ENCODE measurements at regions not wholly inside any gene's neighbourhood (a gene's known extent, or its start where the extent isn't known, plus 50 kb on each side); places are given as distances from the start of the nearest gene placed in this dataset.
"Not testable (repeated sequence)": the region's sequence is repeated elsewhere in the genome, so short reads cannot be mapped to it uniquely, and the experiment has no call there.

DNA sequence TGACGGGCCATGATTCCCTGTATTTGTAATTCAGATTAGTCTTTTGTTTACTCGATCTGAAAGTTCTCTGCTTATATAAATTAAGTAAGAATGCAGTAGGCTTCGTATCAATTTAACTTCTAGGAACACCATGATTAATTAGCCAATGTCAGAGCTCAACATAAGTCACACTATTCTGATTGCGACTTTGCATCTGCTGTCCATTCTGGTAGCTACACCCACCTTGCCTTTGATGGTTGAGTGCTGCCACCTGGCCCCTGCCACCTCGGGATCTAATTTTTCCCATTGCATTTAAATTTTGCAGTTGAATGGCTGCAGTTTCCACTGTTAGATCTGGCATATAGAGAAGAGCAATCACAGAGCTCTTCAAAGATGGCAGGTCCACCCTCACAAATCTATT is 140.0 kb downstream of the LTN1 start:
- no peak for DNase-seq (ENCODE audit: low spot score)
- BruUV-seq (replicated peaks) = no TSS peak
- no peaks in the 10 kb centered on the region for H3K9me3 ChIP-seq (ENCODE audit: low read depth, low read length, poor library complexity, severe bottlenecking)
- no peaks in the 10 kb centered on the region for H3K27me3 ChIP-seq (replicated peaks; ENCODE audit: insufficient read depth, low read depth, low read length, poor library complexity)
- no peak overlapping the region for H3K4me3 ChIP-seq (ENCODE audit: low read depth, low read length, poor library complexity, severe bottlenecking)
- CTCF ChIA-PET = no interaction called here
- no peaks in the 10 kb centered on the region for H3K36me3 ChIP-seq (ENCODE audit: insufficient read depth, low read length, poor library complexity, severe bottlenecking)
- H3K4me1 ChIP-seq (ENCODE audit: insufficient read depth, low read length, poor library complexity, severe bottlenecking) = no peaks in the 10 kb centered on the region
- TF ChIP-seq, protein P1, sequence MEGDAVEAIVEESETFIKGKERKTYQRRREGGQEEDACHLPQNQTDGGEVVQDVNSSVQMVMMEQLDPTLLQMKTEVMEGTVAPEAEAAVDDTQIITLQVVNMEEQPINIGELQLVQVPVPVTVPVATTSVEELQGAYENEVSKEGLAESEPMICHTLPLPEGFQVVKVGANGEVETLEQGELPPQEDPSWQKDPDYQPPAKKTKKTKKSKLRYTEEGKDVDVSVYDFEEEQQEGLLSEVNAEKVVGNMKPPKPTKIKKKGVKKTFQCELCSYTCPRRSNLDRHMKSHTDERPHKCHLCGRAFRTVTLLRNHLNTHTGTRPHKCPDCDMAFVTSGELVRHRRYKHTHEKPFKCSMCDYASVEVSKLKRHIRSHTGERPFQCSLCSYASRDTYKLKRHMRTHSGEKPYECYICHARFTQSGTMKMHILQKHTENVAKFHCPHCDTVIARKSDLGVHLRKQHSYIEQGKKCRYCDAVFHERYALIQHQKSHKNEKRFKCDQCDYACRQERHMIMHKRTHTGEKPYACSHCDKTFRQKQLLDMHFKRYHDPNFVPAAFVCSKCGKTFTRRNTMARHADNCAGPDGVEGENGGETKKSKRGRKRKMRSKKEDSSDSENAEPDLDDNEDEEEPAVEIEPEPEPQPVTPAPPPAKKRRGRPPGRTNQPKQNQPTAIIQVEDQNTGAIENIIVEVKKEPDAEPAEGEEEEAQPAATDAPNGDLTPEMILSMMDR (conservative IDR thresholded peaks at IDR 0.05; ENCODE audit: low read depth, low read length) = no peak
- TF ChIP-seq EZH2 (IDR thresholded peaks at IDR 0.05; ENCODE audit: borderline replicate concordance, low read depth, low read length, poor library complexity, severe bottlenecking) = no peak
- POLR2A ChIA-PET (ENCODE audit: low non-redundant PET) = no interaction called here
- no peak overlapping the region for H3K27ac ChIP-seq (ENCODE audit: low read depth, low read length, poor library complexity, severe bottlenecking)
- intact Hi-C loops (cut with micrococcal nuclease; ENCODE audit: unreplicated experiment) = no loop called here

- intact Hi-C loops (cut with micrococcal nuclease; ENCODE audit: unreplicated experiment) = no loop called here
- ChIA-PET POLR2A (ENCODE audit: low non-redundant PET) (no interaction called here), CTCF (no interaction called here)
Observed at GRCh38 chr21:28851645-28852044, 141.0 kb downstream of the LTN1 start.

GRCh38 chr21:28839237-28839636 is 153.4 kb downstream of the LTN1 start:
- intact Hi-C loops (cut with micrococcal nuclease; ENCODE audit: unreplicated experiment); BruUV-seq (replicated peaks); H3K27me3 ChIP-seq (replicated peaks; ENCODE audit: insufficient read depth, low read depth, low read length, poor library complexity); H3K4me1 ChIP-seq (ENCODE audit: insufficient read depth, low read length, poor library complexity, severe bottlenecking); POLR2A ChIA-PET (ENCODE audit: low non-redundant PET); DNase-seq (ENCODE audit: low spot score); H3K4me3 ChIP-seq (ENCODE audit: low read depth, low read length, poor library complexity, severe bottlenecking); H3K27ac ChIP-seq (ENCODE audit: low read depth, low read length, poor library complexity, severe bottlenecking); H3K9me3 ChIP-seq (ENCODE audit: low read depth, low read length, poor library complexity, severe bottlenecking); H3K36me3 ChIP-seq (ENCODE audit: insufficient read depth, low read length, poor library complexity, severe bottlenecking); CTCF ChIA-PET: not testable (repeated sequence)

More at GRCh38 chr21:28851645-28852044, 141.0 kb downstream of the LTN1 start:
- H3K4me1 ChIP-seq (ENCODE audit: insufficient read depth, low read length, poor library complexity, severe bottlenecking) = no peaks in the 10 kb centered on the region
- no peaks in the 10 kb centered on the region for H3K27me3 ChIP-seq (replicated peaks; ENCODE audit: insufficient read depth, low read depth, low read length, poor library complexity)
- TF ChIP-seq EZH2 (IDR thresholded peaks at IDR 0.05; ENCODE audit: borderline replicate concordance, low read depth, low read length, poor library complexity, severe bottlenecking) = no peak
- TF ChIP-seq, protein P1 (conservative IDR thresholded peaks at IDR 0.05; ENCODE audit: low read depth, low read length) = no peak
- H3K27ac ChIP-seq (ENCODE audit: low read depth, low read length, poor library complexity, severe bottlenecking) = no peak overlapping the region
- no peak overlapping the region for H3K4me3 ChIP-seq (ENCODE audit: low read depth, low read length, poor library complexity, severe bottlenecking)
- no peaks in the 10 kb centered on the region for H3K9me3 ChIP-seq (ENCODE audit: low read depth, low read length, poor library complexity, severe bottlenecking)
- H3K36me3 ChIP-seq (ENCODE audit: insufficient read depth, low read length, poor library complexity, severe bottlenecking) = no peaks in the 10 kb centered on the region
- no peak for DNase-seq (ENCODE audit: low spot score)
- no TSS peak for BruUV-seq (replicated peaks)

- intact Hi-C loops (cut with micrococcal nuclease; ENCODE audit: unreplicated experiment); H3K36me3 ChIP-seq (ENCODE audit: insufficient read depth, low read length, poor library complexity, severe bottlenecking); BruUV-seq (replicated peaks); H3K27ac ChIP-seq (ENCODE audit: low read depth, low read length, poor library complexity, severe bottlenecking); POLR2A ChIA-PET (ENCODE audit: low non-redundant PET); H3K4me1 ChIP-seq (ENCODE audit: insufficient read depth, low read length, poor library complexity, severe bottlenecking); H3K27me3 ChIP-seq (replicated peaks; ENCODE audit: insufficient read depth, low read depth, low read length, poor library complexity); CTCF ChIA-PET; H3K4me3 ChIP-seq (ENCODE audit: low read depth, low read length, poor library complexity, severe bottlenecking); H3K9me3 ChIP-seq (ENCODE audit: low read depth, low read length, poor library complexity, severe bottlenecking); DNase-seq (ENCODE audit: low spot score): not testable (repeated sequence)
Observed at GRCh38 chr21:28837426-28837825, 155.3 kb downstream of the LTN1 start.

GRCh38 chr21:28836588-28836987 is 156.1 kb downstream of the LTN1 start:
- BruUV-seq (replicated peaks); DNase-seq (ENCODE audit: low spot score); H3K27ac ChIP-seq (ENCODE audit: low read depth, low read length, poor library complexity, severe bottlenecking); H3K27me3 ChIP-seq (replicated peaks; ENCODE audit: insufficient read depth, low read depth, low read length, poor library complexity); H3K4me3 ChIP-seq (ENCODE audit: low read depth, low read length, poor library complexity, severe bottlenecking); POLR2A ChIA-PET (ENCODE audit: low non-redundant PET); H3K36me3 ChIP-seq (ENCODE audit: insufficient read depth, low read length, poor library complexity, severe bottlenecking); H3K9me3 ChIP-seq (ENCODE audit: low read depth, low read length, poor library complexity, severe bottlenecking); CTCF ChIA-PET; intact Hi-C loops (cut with micrococcal nuclease; ENCODE audit: unreplicated experiment); H3K4me1 ChIP-seq (ENCODE audit: insufficient read depth, low read length, poor library complexity, severe bottlenecking): not testable (repeated sequence)

Measured in A673 (cell line).